Upper lobe of left lung (tissue), 6 donors: ENCODE measurements at regions not wholly inside any gene's neighbourhood (a gene's known extent, or its start where the extent isn't known, plus 50 kb on each side); places are given as distances from the start of the nearest gene placed in this dataset.

ENCODE experiments used
- ATAC-seq, 2 donors: fragments of 200-7000 bp; cut with Tn5 transposase; one replicate each; pipeline ENCODE4 v1.9.1; 2022; ENCODE audit warnings: mild to moderate bottlenecking in 2 of 2, moderate library complexity in 2 of 2; ENCODE audit not compliant: low FRiP score in 2 of 2
- DNase-seq, 2 donors: peaks; one replicate each; pipeline ENCODE4 v3.0.0-alpha.2; 2019 to 2020
- H3K27ac ChIP-seq, 4 donors: fragments of 200-600 bp; sonication (generic); one replicate each; pipeline ENCODE4 v1.5.1; 2016 to 2019
- H3K27me3 ChIP-seq, 4 donors: fragments of 200-600 bp; sonication (generic); one replicate each; pipeline ENCODE4 v1.5.1; 2017 to 2019
- H3K36me3 ChIP-seq, 4 donors: fragments of 200-600 bp; sonication (generic); one replicate each; pipeline ENCODE4 v1.5.1; 2016 to 2019
- H3K4me1 ChIP-seq, 4 donors: fragments of 200-600 bp; sonication (generic); one replicate each; pipeline ENCODE4 v1.5.1; 2018 to 2019
- H3K4me3 ChIP-seq, 4 donors: fragments of 200-600 bp; sonication (generic); one replicate each; pipeline ENCODE4 v1.5.1; 2017 to 2019; ENCODE audit warnings: mild to moderate bottlenecking in 2 of 4, moderate library complexity in 1 of 4
- H3K9me3 ChIP-seq, 4 donors: fragments of 200-600 bp; sonication (generic); one replicate each; pipeline ENCODE4 v1.5.1; 2018 to 2019
- CTCF ChIP-seq, 6 experiments: fragments of 450-650 bp in 4 of 6; fragments of 200-600 bp in 2 of 6; sonication (generic) in 2 of 6; IDR thresholded peaks; one replicate each; pipeline ENCODE4 v1.5.1; 2016 to 2019; ENCODE audit warnings: antibody characterized with exemption in 6 of 6
- EP300 ChIP-seq, 4 donors: sonication (generic); formaldehyde crosslinking; IDR thresholded peaks; one replicate each; pipeline ENCODE4 v1.5.1; 2017; ENCODE audit warnings: antibody characterized with exemption in 4 of 4, control low read depth in 2 of 4
- POLR2A ChIP-seq, 4 donors: fragments of 450-650 bp; IDR thresholded peaks; one replicate each; pipeline ENCODE4 v1.5.1; 2016 to 2017; ENCODE audit warnings: antibody characterized with exemption in 4 of 4, mild to moderate bottlenecking in 2 of 4
- POLR2AphosphoS5 ChIP-seq, 2 donors: sonication (generic); formaldehyde crosslinking; IDR thresholded peaks; one replicate each; pipeline ENCODE4 v1.5.1; 2017; ENCODE audit warnings: antibody characterized with exemption in 2 of 2
- WGBS, 2 donors: methylation state at CpG; one replicate each; pipeline ENCODE4 v1.1.5; 2017 to 2018; 5-methylcytosine and 5-hydroxymethylcytosine counted together
- donor health status: DM: no; HTN: no; CAD: no; lungs with moderate emphysema.
- donor health status: DM: no; HTN: yes; CAD: no; lungs with severe emphysema.

- TF ChIP-seq CTCF (IDR thresholded peaks at IDR 0.05): no peak
- TF ChIP-seq POLR2A (IDR thresholded peaks at IDR 0.05): no peak
- no peak for TF ChIP-seq EP300 (IDR thresholded peaks at IDR 0.05)
- no peak for TF ChIP-seq POLR2AphosphoS5 (IDR thresholded peaks at IDR 0.05)
- no peak overlapping the region for H3K4me3 ChIP-seq
- no peak for ATAC-seq
- no peaks in the 10 kb centered on the region for H3K27me3 ChIP-seq
- no peak overlapping the region for H3K27ac ChIP-seq
- WGBS, 2 donors: 76% methylated on average over 3 of the region's 3 CpGs
- no peaks in the 10 kb centered on the region for H3K4me1 ChIP-seq
- H3K36me3 ChIP-seq: no peaks in the 10 kb centered on the region
- DNase-seq: no peak
- no peaks in the 10 kb centered on the region for H3K9me3 ChIP-seq
Observed at GRCh38 chr9:103809745-103810144, 284.4 kb upstream of the SMC2 start.

- TF ChIP-seq POLR2A (IDR thresholded peaks at IDR 0.05) (no peak), EP300 (IDR thresholded peaks at IDR 0.05) (no peak), CTCF (IDR thresholded peaks at IDR 0.05) (no peak), POLR2AphosphoS5 (IDR thresholded peaks at IDR 0.05) (no peak)
- H3K27me3 ChIP-seq: no peaks in the 10 kb centered on the region
- no peaks in the 10 kb centered on the region for H3K9me3 ChIP-seq
- no peak overlapping the region for H3K27ac ChIP-seq
- no peaks in the 10 kb centered on the region for H3K36me3 ChIP-seq
- ATAC-seq (no peak), DNase-seq (no peak)
- no peak overlapping the region for H3K4me3 ChIP-seq
- no peaks in the 10 kb centered on the region for H3K4me1 ChIP-seq
Observed at GRCh38 chr9:103811462-103811861, 282.6 kb upstream of the SMC2 start.

- ATAC-seq (no peak), DNase-seq (no peak)
- H3K9me3 ChIP-seq: no peaks in the 10 kb centered on the region
- H3K27ac ChIP-seq: no peak overlapping the region
- H3K4me1 ChIP-seq: no peaks in the 10 kb centered on the region
- no peaks in the 10 kb centered on the region for H3K36me3 ChIP-seq
- H3K4me3 ChIP-seq: no peak overlapping the region
- 76 to 77% methylated on average over 4 of the region's 4 CpGs for WGBS, 2 donors
- no peak for TF ChIP-seq POLR2AphosphoS5 (IDR thresholded peaks at IDR 0.05)
- no peak for TF ChIP-seq POLR2A (IDR thresholded peaks at IDR 0.05)
- no peak for TF ChIP-seq EP300 (IDR thresholded peaks at IDR 0.05)
- no peak for TF ChIP-seq CTCF (IDR thresholded peaks at IDR 0.05)
- H3K27me3 ChIP-seq: no peaks in the 10 kb centered on the region
Observed at GRCh38 chr9:103816146-103816545, 278.0 kb upstream of the SMC2 start.

- no peak overlapping the region for H3K27ac ChIP-seq
- H3K9me3 ChIP-seq: no peaks in the 10 kb centered on the region
- no peak overlapping the region for H3K4me3 ChIP-seq
- H3K36me3 ChIP-seq: no peaks in the 10 kb centered on the region
- no peak for TF ChIP-seq EP300 (IDR thresholded peaks at IDR 0.05)
- TF ChIP-seq POLR2AphosphoS5 (IDR thresholded peaks at IDR 0.05): no peak
- no peak for TF ChIP-seq POLR2A (IDR thresholded peaks at IDR 0.05)
- no peaks in the 10 kb centered on the region for H3K4me1 ChIP-seq
- DNase-seq (no peak), ATAC-seq (no peak)
- WGBS, 2 donors: 79 to 89% methylated on average over 1 of the region's 1 CpG
- H3K27me3 ChIP-seq: no peaks in the 10 kb centered on the region
Observed at GRCh38 chr9:103819936-103820335, 274.2 kb upstream of the SMC2 start.

- Histone ChIP-seq H3K4me3 (no peak overlapping the region), H3K36me3 (no peaks in the 10 kb centered on the region), H3K27me3 (no peaks in the 10 kb centered on the region), H3K9me3 (no peaks in the 10 kb centered on the region), H3K4me1 (no peaks in the 10 kb centered on the region), H3K27ac (no peak overlapping the region)
- ATAC-seq: no peak
- TF ChIP-seq POLR2A (IDR thresholded peaks at IDR 0.05): no peak
- WGBS, 2 donors: 96% methylated on average over 1 of the region's 1 CpG
- no peak for DNase-seq
Observed at GRCh38 chr9:103821115-103821514, 273.0 kb upstream of the SMC2 start.

GRCh38 chr9:103837940-103838339 is 256.2 kb upstream of the SMC2 start:
- Histone ChIP-seq H3K27me3 (no peaks in the 10 kb centered on the region), H3K36me3 (no peaks in the 10 kb centered on the region), H3K9me3 (no peaks in the 10 kb centered on the region), H3K4me3 (no peak overlapping the region), H3K4me1 (no peaks in the 10 kb centered on the region), H3K27ac (no peak overlapping the region)
- no peak for ATAC-seq
- no peak for TF ChIP-seq EP300 (IDR thresholded peaks at IDR 0.05)
- no peak for TF ChIP-seq POLR2A (IDR thresholded peaks at IDR 0.05)
- TF ChIP-seq POLR2AphosphoS5 (IDR thresholded peaks at IDR 0.05): no peak
- no peak for TF ChIP-seq CTCF (IDR thresholded peaks at IDR 0.05)
- DNase-seq: no peak
- 61 to 78% methylated on average over 1 of the region's 1 CpG for WGBS, 2 donors
